Activated CD4-positive, alpha-beta T cell treated with anti-CD3 and anti-CD28 coated beads, Interleukin-10, Interleukin-2, amounts not matched to agents 100 ng/mL and 50 ng/mL, durations not matched to agents 16 hours and 8 hours (primary cell): ENCODE measurements at regions not wholly inside any gene's neighbourhood (a gene's known extent, or its start where the extent isn't known, plus 50 kb on each side); places are given as distances from the start of the nearest gene placed in this dataset.
"Not testable (repeated sequence)": the region's sequence is repeated elsewhere in the genome, so short reads cannot be mapped to it uniquely, and the experiment has no call there.

Source experiments
- DNase-seq: peaks from one replicate; pipeline ENCODE4 v3.0.0-alpha.2; 2020

DNA sequence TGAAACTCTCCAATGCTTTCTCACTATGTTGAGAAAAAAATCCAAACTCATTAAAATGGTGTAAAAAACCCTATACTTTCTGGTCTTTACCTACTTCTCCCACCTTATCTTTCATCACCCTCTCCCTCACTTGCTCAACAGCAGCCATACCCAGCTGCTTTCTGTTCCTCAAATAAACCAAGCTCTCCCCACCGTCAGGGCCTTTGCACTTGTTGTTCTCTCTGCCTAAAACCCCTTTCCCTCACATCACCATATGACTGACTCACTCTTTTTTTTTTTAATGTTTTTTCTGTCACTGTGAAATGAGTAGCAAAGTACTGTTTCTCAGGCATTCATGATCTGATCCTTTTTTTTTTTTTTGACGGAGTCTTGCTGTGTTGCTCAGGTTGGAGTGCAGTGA is 122.3 kb upstream of the TMEM164 start:
- no peak for DNase-seq

DNA sequence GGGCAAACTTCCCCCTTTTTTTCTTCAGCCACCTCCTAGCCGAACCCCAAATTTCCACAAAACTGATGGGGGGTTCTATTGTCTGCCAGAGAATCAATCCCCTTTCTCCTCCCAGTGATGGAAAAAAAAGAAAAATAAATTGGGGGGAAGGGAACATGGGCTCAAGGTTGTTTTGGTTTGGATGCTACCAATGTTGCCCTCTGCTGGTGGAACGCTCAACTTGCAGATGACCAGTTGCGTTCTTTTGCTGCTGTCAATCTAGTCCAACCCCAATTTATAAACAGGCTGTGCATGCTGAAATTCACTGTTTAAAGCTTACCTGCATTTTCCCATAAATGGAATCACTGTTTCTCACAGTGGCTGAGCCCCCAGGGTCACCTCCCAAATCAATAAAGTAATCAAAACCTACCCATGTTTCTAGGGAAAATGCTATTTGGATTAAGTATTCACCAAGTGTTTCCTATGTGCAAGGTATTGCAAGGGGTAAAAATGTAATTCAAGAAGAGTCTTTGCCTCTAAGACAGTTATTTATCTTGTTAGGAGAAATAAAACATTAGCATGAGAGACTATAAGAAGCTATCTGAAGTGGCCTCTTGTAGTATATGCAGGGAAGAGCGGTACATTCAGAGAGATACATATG is 116.7 kb upstream of the TMEM164 start:
- DNase-seq = peak; percentile 49

DNA sequence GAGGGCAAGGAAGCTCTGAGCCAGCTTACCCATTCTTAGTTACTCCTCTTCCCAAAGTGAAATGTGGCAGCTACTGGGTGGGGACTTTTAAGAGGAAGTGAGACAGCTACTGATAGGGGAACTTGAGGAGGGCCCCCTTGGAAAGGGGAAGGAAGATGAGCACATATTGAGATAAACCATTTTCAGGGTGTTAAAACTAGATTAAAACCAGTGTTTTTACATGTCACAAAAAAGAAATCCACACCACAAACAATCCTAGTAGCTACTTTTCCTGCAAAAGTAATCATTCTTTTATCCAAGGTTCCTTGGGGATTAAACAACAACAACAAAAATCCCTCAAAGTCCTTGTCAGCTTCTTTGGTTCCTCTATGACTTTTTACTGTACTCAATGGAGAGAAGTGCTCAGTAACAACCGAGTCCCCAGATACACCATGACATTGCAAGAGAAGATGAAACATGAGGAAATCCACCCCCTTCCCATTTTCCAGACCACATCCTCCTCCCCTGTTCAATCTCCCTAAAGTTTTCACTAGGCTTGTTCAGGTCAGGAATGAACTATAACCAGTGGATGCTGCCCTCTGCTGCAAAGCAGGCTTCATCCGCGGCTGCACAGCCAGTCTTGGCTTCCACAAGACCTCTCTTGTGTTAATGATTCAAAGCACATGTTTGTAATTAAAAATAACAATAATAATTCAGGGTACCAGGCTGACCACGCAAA is 113.5 kb upstream of the TMEM164 start:
- no peak for DNase-seq

DNA sequence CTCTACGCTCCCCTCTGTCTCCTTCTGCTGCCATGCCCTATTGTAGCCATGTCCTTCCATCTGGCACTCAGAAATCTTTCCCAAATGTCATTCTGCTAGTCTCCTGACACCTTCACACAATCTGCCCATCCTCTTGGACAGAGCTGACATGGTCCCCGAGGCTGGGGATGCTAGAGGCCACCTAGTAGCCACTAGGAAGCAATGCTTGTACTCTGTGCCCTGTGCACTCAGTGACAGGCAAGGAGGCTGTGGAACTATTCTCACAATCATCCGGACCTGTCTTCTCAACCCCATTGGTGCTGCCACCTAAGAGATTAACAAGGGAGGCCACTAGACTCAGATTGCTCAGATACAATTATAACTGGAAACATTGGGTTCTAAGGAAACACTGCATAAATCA is 112.6 kb upstream of the TMEM164 start:
- no peak for DNase-seq

DNA sequence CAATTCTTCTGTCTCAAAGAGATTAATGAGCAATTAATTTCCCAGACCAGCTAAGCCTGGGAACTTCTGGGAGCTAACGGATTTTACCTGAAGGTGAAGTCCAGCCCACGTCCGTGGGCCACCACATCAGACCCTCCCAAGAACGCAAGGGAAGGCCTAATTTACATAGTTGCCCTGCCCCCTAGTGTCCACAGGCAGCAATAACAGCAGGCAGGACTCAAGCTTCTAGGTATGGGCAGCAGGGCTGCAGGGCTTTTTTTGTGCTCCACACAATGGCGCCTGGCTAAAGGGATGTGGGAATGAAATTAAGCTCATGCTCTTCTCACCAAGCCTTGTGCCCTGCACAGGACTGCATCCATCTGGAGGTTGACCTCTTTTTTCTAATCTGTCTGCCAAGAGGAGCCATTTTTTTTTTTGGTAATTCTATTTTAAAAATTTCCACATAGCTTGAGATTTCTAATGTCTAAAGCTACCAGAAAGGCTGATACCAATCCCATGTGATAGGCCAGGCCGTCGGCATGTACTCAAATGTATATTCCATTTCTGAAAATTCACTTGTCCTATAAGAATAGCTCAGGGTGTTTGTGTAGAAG is 111.9 kb upstream of the TMEM164 start:
- peak; percentile 64 for DNase-seq

DNA sequence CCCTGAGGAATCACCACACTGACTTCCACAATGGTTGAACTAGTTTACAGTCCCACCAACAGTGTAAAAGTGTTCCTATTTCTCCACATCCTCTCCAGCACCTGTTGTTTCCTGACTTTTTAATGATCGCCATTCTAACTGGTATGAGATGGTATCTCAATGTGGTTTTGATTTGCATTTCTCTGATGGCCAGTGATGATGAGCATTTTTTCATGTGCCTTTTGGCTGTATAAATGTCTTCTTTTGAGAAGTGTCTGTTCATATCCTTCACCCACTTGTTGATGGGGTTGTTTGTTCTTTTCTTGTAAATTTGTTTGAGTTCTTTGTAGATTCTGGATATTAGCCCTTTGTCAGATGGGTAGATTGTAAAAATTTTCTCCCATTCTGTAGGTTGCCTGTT is 106.9 kb upstream of the TMEM164 start:
- DNase-seq = not testable (repeated sequence)

DNA sequence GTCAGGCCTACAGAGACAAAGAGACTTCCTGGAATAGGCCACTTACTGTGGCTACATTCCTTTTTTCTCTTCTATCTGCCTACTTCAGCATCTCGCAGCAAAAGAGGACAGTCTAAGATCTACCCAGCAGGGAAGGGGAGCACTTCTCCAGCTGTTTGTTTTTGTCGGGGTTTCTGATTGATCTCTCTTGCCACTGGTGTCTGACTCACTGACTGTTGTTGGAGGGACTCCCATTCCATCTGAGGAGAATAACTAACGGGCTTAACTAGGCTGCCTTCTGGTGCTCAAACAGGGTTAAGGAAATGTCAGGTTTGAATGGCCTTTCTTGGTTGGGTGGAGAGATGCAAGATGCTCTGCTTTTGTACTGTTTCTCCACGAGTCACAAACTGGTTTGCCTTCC is 100.2 kb upstream of the TMEM164 start:
- no peak for DNase-seq

DNA sequence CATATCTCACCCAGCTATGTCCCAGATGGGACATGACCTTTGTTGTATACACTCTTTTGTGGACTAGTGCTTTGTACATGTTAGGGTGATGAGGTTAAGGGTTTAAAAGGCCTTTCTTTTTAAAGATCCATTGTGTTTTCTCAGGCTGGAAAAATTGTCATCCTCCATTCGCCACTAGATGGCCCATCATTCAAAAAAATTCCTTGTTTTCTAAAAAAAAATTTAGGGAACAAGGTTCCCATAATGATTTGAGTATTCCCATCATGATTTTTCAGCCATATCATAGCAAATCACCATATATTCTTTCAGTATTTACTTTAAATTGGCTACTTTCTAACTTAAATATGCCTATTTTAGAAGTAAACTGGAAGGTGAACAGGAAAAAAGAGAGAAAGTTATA is 91.9 kb upstream of the TMEM164 start:
- no peak for DNase-seq

DNA sequence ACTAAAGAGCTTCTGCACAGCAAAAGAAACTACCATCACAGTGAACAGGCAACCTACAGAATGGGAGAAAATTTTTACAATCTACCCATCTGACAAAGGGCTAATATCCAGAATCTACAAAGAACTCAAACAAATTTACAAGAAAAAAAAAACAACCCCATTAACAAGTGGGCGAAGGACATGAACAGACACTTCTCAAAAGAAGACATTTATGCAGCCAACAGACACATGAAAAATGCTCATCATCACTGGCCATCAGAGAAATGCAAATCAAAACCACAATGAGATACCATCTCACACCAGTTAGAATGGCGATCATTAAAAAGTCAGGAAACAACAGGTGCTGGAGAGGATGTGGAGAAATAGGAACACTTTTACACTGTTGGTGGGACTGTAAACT is 89.9 kb upstream of the TMEM164 start:
- not testable (repeated sequence) for DNase-seq

DNA sequence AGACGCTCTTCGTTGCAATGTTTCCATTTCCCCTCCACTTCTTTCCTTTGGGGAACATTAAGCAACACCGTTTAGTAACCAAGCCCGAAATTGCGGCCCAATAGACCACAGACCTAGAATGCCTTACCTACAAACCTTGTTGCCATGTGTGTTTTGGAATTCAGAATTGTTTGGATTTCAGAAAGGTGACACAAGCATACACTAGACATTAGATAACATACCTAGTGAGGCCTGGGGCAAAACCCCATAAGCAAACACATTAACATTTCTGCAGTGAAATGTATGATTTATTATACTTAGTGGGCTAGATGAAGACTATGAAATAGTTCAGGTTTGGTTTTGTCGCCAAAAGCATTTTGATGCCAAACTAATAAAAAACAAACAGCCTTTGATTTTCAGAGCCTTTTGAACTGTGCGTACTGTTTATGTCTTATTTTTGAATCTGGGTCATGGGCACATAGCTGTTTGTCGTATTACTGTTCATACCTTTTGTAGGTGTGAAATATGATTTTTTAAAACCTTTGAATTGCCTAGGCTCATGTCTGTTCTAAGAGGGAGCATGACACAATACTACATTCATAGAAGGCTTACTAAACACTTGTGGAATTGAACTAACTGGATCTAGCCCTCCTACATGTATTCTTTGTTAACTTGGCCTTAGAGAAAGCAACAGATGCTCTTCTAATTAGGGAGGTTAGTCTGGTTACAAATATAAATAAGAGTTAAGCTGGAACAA is 88.6 kb upstream of the TMEM164 start:
- DNase-seq = no peak

DNA sequence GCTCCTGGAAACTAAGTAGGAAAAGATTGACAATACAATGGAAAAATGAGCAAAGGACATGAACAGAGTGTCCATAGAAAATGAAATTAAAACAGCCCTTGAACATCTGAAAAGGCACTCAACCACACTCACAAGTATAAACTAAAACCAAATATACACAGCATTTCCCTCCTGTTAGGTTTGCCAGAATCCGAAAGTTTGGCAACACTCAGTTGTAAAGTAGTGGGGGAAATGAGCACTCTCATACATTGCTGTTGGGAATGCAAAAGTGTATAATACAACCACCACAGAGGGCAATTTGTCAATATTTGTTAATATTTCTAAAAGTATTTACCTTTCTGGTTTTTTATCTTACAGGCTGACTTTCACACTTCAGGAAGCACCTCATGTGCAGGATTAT is 84.2 kb upstream of the TMEM164 start:
- no peak for DNase-seq

DNA sequence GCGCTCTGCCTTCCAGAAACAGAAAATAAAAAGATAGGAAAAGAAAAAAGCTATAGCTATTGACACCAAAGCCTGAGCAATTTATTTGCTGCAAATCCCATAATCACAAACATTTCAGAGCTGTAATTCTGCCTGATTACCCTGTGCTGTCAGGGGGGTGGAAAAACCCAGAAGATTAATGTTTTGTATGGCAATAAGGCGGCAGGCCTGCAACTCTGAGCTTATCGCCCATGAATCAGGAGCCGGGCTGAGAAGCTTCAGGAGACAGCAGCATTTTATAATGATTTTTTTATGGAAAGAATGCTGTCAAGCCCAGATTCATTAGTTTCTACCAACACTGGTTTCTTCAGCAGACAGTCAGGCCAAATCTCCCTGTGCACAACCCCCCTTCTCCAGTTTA is 82.6 kb upstream of the TMEM164 start:
- no peak for DNase-seq

DNA sequence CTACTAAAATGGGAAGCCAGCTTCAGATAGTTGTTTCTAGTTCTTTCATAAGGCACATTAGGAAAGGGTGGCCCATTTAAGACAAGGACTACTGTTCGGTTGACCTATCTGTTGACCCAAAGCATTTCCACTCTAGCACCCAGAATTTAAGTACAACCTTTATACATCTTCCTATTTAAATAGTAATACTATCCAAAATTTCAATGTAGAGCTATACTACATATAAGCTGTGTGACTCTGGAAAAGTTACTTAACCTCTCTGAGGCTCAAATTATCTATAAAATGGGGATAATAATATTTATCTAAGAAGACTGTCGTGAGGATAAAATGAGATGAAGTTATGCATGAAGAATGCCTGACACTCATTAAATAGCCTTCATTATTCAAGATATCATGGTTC is 82.0 kb upstream of the TMEM164 start:
- DNase-seq = no peak

DNA sequence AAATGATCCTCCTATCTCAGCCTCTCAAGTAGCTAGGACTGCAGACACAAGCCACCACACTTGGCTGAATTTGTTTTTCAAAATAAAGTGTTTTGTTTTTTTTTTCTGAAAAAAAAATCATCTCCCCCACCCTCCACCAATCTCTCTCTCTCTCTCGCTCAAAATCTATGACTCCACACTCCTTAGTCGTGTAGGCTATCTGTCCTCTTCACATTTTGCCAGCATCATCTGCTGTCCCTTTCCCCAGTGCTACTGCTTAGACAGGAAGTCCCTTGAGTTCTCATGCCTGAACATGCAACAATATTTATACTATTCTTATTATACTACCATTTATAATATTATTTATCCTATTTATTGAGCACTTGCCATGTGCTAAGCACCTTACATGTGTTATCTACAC is 80.7 kb upstream of the TMEM164 start:
- DNase-seq = no peak

DNA sequence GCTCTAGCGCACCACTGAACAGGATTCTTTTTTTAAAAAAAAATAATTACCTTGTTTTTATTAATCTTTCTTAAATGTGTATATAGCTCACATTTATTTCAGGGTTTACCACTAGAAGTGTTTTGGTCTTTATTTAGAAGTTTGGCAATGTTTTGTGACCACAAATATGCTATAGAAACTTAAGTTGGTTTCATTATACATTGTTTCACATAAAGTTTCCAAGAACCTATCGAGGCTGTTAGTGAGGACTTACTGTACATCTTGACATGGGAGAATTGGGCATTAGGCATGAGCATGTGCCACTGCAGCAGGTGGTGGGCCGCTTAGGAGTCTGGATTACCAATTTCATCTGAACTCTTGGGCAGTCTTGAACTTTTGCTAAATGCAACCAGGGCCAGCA is 77.9 kb upstream of the TMEM164 start:
- not testable (repeated sequence) for DNase-seq

DNA sequence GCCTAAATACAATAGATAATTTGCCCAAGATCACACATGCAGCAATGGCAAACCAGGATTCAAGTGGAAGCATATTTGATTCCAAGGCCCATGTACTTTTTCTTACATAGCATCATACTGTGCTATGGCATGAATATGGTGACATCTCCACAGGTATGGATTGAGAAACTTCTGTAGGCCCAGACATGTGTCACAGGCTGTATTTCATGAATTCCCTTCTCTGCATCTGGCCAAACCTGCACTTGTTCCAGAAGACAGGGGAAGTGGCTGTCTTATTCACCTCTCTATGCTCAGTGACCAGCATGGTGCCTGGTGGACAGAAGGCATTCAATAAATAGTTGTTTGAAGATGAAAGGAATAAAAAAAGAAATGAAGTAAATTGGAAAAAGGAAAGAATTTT is 77.3 kb upstream of the TMEM164 start:
- DNase-seq = no peak

DNA sequence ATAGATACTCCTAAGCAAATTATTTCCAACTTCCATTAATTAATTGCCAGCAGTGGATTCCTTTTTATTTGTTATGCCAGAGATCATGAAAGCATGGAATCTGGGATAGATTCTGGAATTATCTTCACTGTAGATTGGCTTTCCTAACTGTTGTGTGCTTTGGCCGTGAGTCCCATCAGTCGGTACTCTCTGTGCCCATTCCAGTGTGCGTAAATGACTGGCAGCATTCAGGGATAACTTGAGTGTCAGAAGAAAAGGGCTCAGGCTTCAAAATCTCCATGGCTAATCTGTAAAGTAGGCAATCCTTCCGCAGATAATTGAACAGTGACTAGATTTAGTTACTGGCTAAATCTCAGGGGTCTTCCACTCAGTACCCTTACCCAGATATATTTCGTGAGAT is 76.8 kb upstream of the TMEM164 start:
- DNase-seq = no peak

DNA sequence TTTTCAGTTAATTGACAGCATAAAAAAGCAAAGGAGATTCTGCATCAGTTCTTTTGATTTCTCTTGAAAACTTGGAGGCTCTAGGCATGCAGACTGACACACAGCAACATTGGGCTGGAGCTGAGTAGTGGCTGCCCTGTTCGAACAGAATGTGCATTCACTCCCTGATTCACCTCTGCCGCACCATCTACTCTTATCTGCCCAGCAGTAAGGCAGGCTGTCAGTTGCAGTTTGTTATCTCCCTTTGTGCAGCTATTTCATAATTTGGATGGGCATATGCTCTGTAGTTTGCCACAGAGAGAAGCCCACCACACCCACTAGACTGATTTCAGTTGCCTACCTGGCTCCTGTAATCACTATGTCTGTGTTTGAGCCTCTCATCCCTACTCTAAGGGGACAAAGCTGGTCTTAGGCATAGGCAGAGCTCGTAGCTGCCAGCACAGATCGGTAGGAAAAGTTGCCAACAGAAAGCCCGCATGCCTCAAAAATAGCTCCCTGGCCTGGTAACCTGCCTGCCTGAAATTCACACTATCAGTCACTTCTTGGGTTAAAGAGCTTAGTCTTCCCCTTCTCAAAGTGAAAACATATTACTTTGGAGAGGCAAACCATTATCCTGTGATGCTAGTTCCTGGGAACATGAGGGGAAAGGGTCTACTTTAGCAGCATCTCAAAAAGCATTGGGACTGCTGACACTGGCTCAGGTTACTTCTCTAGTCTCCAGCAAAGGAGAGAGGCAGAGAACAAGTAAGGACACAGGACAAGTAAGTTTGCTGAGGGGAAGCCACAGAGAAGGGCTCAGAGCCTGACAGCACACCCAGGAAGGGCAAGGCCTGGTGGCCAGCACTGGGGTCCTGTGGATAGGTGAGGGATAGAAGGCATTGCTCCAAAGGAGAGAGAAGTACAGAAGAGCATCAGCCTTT is 75.9 kb upstream of the TMEM164 start:
- no peak for DNase-seq

DNA sequence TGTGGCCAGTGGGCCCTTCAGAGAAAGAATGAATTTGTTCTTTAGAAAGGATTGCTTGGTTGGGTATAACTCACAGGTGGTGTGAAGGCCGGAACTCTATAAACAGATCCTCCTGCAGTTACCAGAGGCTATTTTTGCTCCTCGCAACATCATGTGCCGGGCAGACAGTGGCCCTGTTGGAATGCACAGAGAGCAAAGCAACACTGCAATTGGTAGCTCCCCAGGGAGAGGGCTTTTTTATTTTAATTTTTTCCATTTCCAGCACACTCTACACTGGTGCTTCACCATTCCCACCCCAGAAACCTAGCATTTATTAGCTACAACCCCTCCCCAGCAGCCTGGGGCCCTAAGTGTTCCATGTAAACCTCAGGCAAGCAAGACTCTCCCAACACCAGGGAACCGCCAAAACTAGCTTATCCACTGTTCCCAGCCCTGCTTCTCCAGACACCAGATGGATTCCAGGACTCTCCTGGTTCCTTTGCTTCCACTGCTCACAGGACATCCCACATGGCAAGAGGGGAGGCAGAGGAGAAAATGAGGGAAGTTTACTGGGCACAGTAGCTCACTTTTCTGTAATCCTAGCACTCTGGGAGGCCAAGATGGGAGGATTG is 75.1 kb upstream of the TMEM164 start:
- DNase-seq = no peak

DNA sequence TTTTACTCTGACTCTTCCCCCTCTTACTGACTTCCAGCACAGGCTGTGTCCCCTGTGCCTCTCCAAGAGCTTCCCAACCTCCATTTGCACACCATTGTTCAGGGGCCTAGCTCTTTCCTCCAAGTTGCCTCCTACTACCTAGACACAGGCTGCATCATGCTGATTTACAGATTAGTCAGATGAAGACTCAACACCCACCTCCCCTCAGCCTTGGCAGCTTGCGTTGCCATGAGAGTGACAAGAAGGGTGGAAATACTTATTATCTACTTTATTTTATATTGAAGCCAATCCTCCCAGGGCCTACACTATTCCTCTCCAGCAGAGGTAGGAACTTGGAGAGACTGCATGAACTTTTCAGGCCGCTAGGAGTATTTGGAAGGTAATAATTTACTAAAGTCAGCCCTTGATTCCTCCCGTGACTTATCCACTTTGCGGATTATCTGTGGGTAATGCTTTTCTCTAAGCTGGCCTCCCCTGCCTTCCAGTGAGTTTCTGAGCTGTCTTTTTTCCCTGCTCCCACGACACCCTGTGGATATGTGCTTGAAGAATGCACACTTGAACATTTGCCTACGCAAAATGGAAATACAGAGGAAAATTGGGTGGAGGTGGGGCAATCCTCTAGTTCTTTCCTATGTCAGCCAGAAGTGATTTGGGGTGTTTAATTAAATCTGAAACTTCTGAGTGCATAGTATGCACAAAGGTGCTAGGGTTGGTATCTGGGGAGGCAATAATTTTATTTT is 74.1 kb upstream of the TMEM164 start:
- no peak for DNase-seq

DNA sequence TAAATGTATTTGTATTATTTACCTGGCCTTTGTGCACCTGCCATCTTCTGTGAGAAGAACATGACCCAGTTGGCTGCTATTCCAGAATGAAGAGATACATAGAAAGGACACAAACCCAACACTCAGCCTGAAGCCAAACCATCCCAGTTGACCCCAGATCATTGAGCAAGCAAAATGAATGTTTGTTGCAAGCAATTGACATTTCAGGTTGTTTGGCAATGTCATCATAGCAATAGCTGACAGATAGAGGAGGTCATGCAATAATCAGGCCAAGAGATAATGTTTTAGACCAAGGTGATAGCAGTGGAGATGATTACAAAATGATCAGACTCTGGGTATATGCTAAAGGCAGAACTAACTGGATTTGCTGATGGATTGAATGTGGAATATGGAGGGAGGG is 71.2 kb upstream of the TMEM164 start:
- no peak for DNase-seq

DNA sequence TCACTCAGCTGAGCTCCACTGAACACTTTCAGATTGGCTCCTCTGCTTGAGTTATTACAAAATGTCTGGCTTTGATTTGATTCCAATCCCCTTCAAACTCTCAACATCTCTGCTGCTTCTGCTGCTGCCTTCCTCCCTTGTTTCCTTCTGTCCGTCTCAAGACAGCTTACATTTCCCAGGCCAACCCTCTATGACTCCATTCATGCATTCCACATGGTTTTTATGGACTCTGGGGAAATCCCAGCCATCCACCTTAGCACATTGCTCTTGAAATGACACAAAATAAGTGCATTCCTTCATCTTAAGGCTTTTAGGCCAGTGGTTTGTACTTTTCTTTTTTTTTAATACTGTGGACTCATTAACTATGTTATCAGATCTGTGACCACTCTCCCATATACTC is 68.5 kb upstream of the TMEM164 start:
- no peak for DNase-seq
